CD4-positive, alpha-beta T cell (primary cell): ENCODE measurements at regions not wholly inside any gene's neighbourhood (a gene's known extent, or its start where the extent isn't known, plus 50 kb on each side); places are given as distances from the start of the nearest gene placed in this dataset.

Experiments
- ATAC-seq: fragments of 200-7000 bp; cut with Tn5 transposase; one replicate; pipeline ENCODE4 v1.10.0; 2022; ENCODE audit warnings: mild to moderate bottlenecking; ENCODE audit not compliant: poor library complexity
- CTCF ChIA-PET: fragments of 350-600 bp; sonication (Branson Sonifier 250); formaldehyde crosslinking; loops from one replicate; lab custom pipeline; 2021; ENCODE audit warnings: antibody characterized with exemption, inconsistent platforms; lab: Charles Lee
- POLR2A ChIA-PET: fragments of 350-600 bp; sonication (Branson Sonifier 250); formaldehyde crosslinking; loops from one replicate; lab custom pipeline; 2021; ENCODE audit warnings: antibody characterized with exemption, inconsistent platforms; lab: Charles Lee
- DNase-seq, 14 experiments: peaks; one replicate each; pipeline ENCODE4 v3.0.0-alpha.2; 2013 to 2020; ENCODE audit warnings: mixed read lengths in 2 of 14
- H3K27ac ChIP-seq, 2 donors: one replicate each; pipeline versions ENCODE4 v1.5.1 to v1.7.0; 2013; ENCODE audit warnings: low read length in 2 of 2, low read depth in 1 of 2, mild to moderate bottlenecking in 1 of 2
- H3K27me3 ChIP-seq, 2 experiments: 1 replicate in 1 of 2; 2 replicates in 1 of 2; pipeline versions ENCODE4 v1.6.1 to v1.7.0; 2013; ENCODE audit warnings: low read length in 2 of 2, control low read depth in 1 of 2, mild to moderate bottlenecking in 1 of 2, moderate library complexity in 1 of 2; ENCODE audit not compliant: insufficient read depth in 2 of 2, control insufficient read depth in 1 of 2
- H3K36me3 ChIP-seq: one replicate; pipeline ENCODE4 v1.6.1; 2013; ENCODE audit warnings: low read length, control low read depth; ENCODE audit not compliant: insufficient read depth
- H3K4me1 ChIP-seq: one replicate; pipeline ENCODE4 v1.6.1; 2013; ENCODE audit warnings: low read length, control low read depth; ENCODE audit not compliant: insufficient read depth
- H3K4me3 ChIP-seq: one replicate; pipeline ENCODE4 v1.5.1; 2013; ENCODE audit warnings: mild to moderate bottlenecking, low read length, moderate library complexity
- H3K9me3 ChIP-seq, 2 experiments: 1 replicate in 1 of 2; 2 replicates in 1 of 2; pipeline versions ENCODE4 v1.6.1 to v1.7.0; 2013; ENCODE audit warnings: low read length in 2 of 2, mild to moderate bottlenecking in 2 of 2, control low read depth in 1 of 2, moderate library complexity in 1 of 2; ENCODE audit not compliant: control insufficient read depth in 1 of 2, insufficient read depth in 1 of 2
- H3K27ac Mint-ChIP-seq: one replicate; pipeline ENCODE4 v1.8.0; 2020; ENCODE audit warnings: mixed read lengths
- H3K27me3 Mint-ChIP-seq: one replicate; pipeline ENCODE4 v1.8.0; 2021; ENCODE audit warnings: mixed read lengths
- H3K36me3 Mint-ChIP-seq: one replicate; pipeline ENCODE4 v1.8.0; 2021; ENCODE audit warnings: low read depth, mixed read lengths
- H3K4me1 Mint-ChIP-seq: one replicate; pipeline ENCODE4 v1.8.0; 2021; ENCODE audit warnings: low read depth, mixed read lengths
- H3K4me3 Mint-ChIP-seq: one replicate; pipeline ENCODE4 v1.8.0; 2020; ENCODE audit warnings: mild to moderate bottlenecking, mixed read lengths
- H3K9me3 Mint-ChIP-seq: one replicate; pipeline ENCODE4 v1.8.0; 2020; ENCODE audit warnings: mixed read lengths
- intact Hi-C, 2 experiments: fragments of 100-400 bp; cut with DNase I in 1 of 2; cut with micrococcal nuclease in 1 of 2; formaldehyde crosslinking; loops; one replicate each; pipeline versions ENCODE4 v1.15.1 to v1.9.0; 2023 to 2025; cut with DNase I, micrococcal nuclease
- TF ChIP-seq, protein P1 (sequence below): fragments of 200-600 bp; IDR thresholded peaks from one replicate; pipeline ENCODE4 v1.8.0; 2022; ENCODE audit warnings: antibody characterized with exemption, mild to moderate bottlenecking

DNA sequence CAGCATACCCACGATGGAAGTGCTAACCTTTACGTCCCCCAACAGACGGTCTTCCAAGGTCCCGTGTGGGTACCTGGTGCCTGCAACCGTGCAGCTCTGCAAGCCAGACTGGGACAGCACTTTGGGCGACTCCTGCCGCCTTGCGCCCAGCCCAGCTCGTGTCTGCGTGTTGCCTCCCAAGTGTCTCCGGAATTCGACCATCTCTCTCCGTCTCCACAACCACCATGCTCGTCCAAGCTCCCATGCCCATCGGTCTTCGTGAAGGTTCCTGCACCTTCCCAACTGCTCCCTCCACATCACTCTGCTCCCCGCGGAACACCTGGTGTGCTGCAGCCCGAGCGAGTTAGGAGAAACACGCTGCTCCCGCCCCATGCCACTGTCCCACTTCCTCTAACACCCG is 173.2 kb upstream of the AFDN start:
- Mint-ChIP-seq H3K27me3 (peaks cover 10% of the 10 kb centered on the region), H3K27ac (no peak overlapping the region), H3K4me3 (no peak overlapping the region), H3K4me1 (no peaks in the 10 kb centered on the region), H3K9me3 (no peaks in the 10 kb centered on the region), H3K36me3 (no peaks in the 10 kb centered on the region)
- TF ChIP-seq, protein P1, sequence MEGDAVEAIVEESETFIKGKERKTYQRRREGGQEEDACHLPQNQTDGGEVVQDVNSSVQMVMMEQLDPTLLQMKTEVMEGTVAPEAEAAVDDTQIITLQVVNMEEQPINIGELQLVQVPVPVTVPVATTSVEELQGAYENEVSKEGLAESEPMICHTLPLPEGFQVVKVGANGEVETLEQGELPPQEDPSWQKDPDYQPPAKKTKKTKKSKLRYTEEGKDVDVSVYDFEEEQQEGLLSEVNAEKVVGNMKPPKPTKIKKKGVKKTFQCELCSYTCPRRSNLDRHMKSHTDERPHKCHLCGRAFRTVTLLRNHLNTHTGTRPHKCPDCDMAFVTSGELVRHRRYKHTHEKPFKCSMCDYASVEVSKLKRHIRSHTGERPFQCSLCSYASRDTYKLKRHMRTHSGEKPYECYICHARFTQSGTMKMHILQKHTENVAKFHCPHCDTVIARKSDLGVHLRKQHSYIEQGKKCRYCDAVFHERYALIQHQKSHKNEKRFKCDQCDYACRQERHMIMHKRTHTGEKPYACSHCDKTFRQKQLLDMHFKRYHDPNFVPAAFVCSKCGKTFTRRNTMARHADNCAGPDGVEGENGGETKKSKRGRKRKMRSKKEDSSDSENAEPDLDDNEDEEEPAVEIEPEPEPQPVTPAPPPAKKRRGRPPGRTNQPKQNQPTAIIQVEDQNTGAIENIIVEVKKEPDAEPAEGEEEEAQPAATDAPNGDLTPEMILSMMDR = no peak
- Histone ChIP-seq H3K27me3 (no peaks in the 10 kb centered on the region), H3K27ac (no peak overlapping the region), H3K4me1 (no peaks in the 10 kb centered on the region), H3K4me3 (no peak overlapping the region), H3K9me3 (peaks cover 0 to 23% of the 10 kb centered on the region in 2 experiments), H3K36me3 (no peaks in the 10 kb centered on the region)
- POLR2A ChIA-PET = no interaction called here
- ATAC-seq (no peak), DNase-seq (no peak)
- intact Hi-C loops = no loop called here
- CTCF ChIA-PET = no interaction called here

DNA sequence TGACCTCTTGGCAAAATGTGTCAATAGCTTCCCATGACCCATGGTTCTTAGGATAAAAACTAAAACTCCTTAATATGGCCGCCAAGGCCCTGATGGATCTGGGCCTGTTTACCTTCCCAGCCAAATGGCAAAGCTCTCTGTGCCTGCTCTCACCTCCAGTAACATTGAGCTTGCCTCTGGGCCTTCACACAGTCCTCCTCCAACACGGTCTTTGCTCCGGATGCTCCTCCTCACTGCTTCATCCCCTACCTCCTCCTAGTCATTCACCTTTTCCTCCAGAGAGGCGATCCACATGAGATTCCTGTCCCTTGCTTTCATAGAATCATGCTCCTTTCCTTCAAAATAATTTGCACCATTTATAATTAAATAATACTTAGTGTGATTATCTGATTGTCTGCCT is 172.3 kb upstream of the AFDN start:
- no peaks in the 10 kb centered on the region for H3K9me3 Mint-ChIP-seq
- intact Hi-C loops = no loop called here
- H3K27me3 Mint-ChIP-seq = peaks cover 9% of the 10 kb centered on the region
- TF ChIP-seq, protein P1 = no peak
- DNase-seq (no peak), ATAC-seq (no peak)
- no peak overlapping the region for H3K4me3 ChIP-seq
- H3K4me1 Mint-ChIP-seq = no peaks in the 10 kb centered on the region
- H3K36me3 Mint-ChIP-seq = no peaks in the 10 kb centered on the region
- H3K9me3 ChIP-seq = peaks cover 0 to 26% of the 10 kb centered on the region in 2 experiments
- H3K27ac Mint-ChIP-seq = no peak overlapping the region
- H3K36me3 ChIP-seq = no peaks in the 10 kb centered on the region
- ChIA-PET CTCF (no interaction called here), POLR2A (no interaction called here)
- no peak overlapping the region for H3K27ac ChIP-seq
- H3K27me3 ChIP-seq = no peaks in the 10 kb centered on the region
- H3K4me3 Mint-ChIP-seq = no peak overlapping the region
- no peaks in the 10 kb centered on the region for H3K4me1 ChIP-seq

- TF ChIP-seq, protein P1 = no peak
- intact Hi-C loops = no loop called here
- H3K27ac ChIP-seq = no peak overlapping the region
- peaks cover 0 to 26% of the 10 kb centered on the region in 2 experiments for H3K9me3 ChIP-seq
- no peak overlapping the region for H3K4me3 Mint-ChIP-seq
- ATAC-seq (no peak), DNase-seq (no peak)
- no peaks in the 10 kb centered on the region for H3K4me1 Mint-ChIP-seq
- ChIA-PET POLR2A (no interaction called here), CTCF (no interaction called here)
- no peaks in the 10 kb centered on the region for H3K4me1 ChIP-seq
- no peak overlapping the region for H3K4me3 ChIP-seq
- no peaks in the 10 kb centered on the region for H3K36me3 Mint-ChIP-seq
- H3K27ac Mint-ChIP-seq = no peak overlapping the region
- no peaks in the 10 kb centered on the region for H3K9me3 Mint-ChIP-seq
- H3K27me3 Mint-ChIP-seq = no peaks in the 10 kb centered on the region
- no peaks in the 10 kb centered on the region for H3K27me3 ChIP-seq
- no peaks in the 10 kb centered on the region for H3K36me3 ChIP-seq
These were observed 171.4 kb upstream of the AFDN start for GRCh38 chr6:167655174-167655821.
